Neural crest cell (in vitro differentiated cells): ENCODE measurements at regions not wholly inside any gene's neighbourhood (a gene's known extent, or its start where the extent isn't known, plus 50 kb on each side); places are given as distances from the start of the nearest gene placed in this dataset.

Experiments used
- DNase-seq: peaks from one replicate; pipeline ENCODE4 v3.0.0; 2021; ENCODE audit warnings: low read depth, mixed read lengths, low spot score
- H3K27ac Mint-ChIP-seq: one replicate; pipeline ENCODE4 v1.8.0; 2021; ENCODE audit warnings: mild to moderate bottlenecking, mixed read lengths; ENCODE audit not compliant: unreplicated experiment
- H3K27me3 Mint-ChIP-seq: 2 replicates; pipeline ENCODE4 v1.8.0; 2021; ENCODE audit warnings: low read depth, mild to moderate bottlenecking, mixed read lengths
- H3K36me3 Mint-ChIP-seq: 2 replicates; pipeline ENCODE4 v1.8.0; 2021; ENCODE audit warnings: low read depth, mild to moderate bottlenecking, mixed read lengths
- H3K4me1 Mint-ChIP-seq: 2 replicates; pipeline ENCODE4 v1.8.0; 2021; ENCODE audit warnings: mixed read lengths
- H3K4me3 Mint-ChIP-seq: one replicate; pipeline ENCODE4 v1.8.0; 2021; ENCODE audit warnings: mild to moderate bottlenecking, mixed read lengths
- H3K9me3 Mint-ChIP-seq: 2 replicates; pipeline ENCODE4 v1.8.0; 2021; ENCODE audit warnings: mixed read lengths
- CTCF ChIP-seq: fragments of 200-600 bp; sonication (generic); conservative IDR thresholded peaks from 2 replicates; pipeline ENCODE4 v1.5.0; 2021; ENCODE audit warnings: antibody characterized with exemption, mild to moderate bottlenecking

- no peak for TF ChIP-seq CTCF
- Mint-ChIP-seq H3K36me3 (no peaks in the 10 kb centered on the region), H3K4me3 (no peak overlapping the region), H3K27me3 (no peaks in the 10 kb centered on the region), H3K9me3 (peaks cover 2% of the 10 kb centered on the region), H3K4me1 (no peaks in the 10 kb centered on the region), H3K27ac (no peak overlapping the region)
- no peak for DNase-seq
Observed at GRCh38 chr14:85752175-85752574, 222.2 kb downstream of the FLRT2 start.

GRCh38 chr14:85744573-85744972 lies 214.6 kb downstream of the FLRT2 start:
- no peak overlapping the region for H3K4me3 Mint-ChIP-seq
- no peaks in the 10 kb centered on the region for H3K4me1 Mint-ChIP-seq
- no peaks in the 10 kb centered on the region for H3K27me3 Mint-ChIP-seq
- H3K27ac Mint-ChIP-seq = no peak overlapping the region
- H3K36me3 Mint-ChIP-seq = no peaks in the 10 kb centered on the region
- no peak for TF ChIP-seq CTCF
- H3K9me3 Mint-ChIP-seq = peaks cover 2% of the 10 kb centered on the region
- DNase-seq = no peak

GRCh38 chr14:85732031-85732430 lies 202.1 kb downstream of the FLRT2 start:
- no peak for TF ChIP-seq CTCF
- Mint-ChIP-seq H3K4me1 (no peaks in the 10 kb centered on the region), H3K9me3 (no peaks in the 10 kb centered on the region)

GRCh38 chr14:85731186-85731585 lies 201.2 kb downstream of the FLRT2 start:
- no peak for DNase-seq
- no peak for TF ChIP-seq CTCF
- no peaks in the 10 kb centered on the region for H3K9me3 Mint-ChIP-seq
- H3K4me1 Mint-ChIP-seq = no peaks in the 10 kb centered on the region
- H3K27ac Mint-ChIP-seq = no peak overlapping the region
- no peaks in the 10 kb centered on the region for H3K27me3 Mint-ChIP-seq
- H3K4me3 Mint-ChIP-seq = no peak overlapping the region
- H3K36me3 Mint-ChIP-seq = no peaks in the 10 kb centered on the region

More at GRCh38 chr14:85732031-85732430, 202.1 kb downstream of the FLRT2 start:
- DNase-seq = no peak
- H3K27ac Mint-ChIP-seq = no peak overlapping the region
- H3K4me3 Mint-ChIP-seq = no peak overlapping the region
- H3K36me3 Mint-ChIP-seq = no peaks in the 10 kb centered on the region
- no peaks in the 10 kb centered on the region for H3K27me3 Mint-ChIP-seq

- Mint-ChIP-seq H3K9me3 (no peaks in the 10 kb centered on the region), H3K36me3 (no peaks in the 10 kb centered on the region), H3K4me1 (no peaks in the 10 kb centered on the region), H3K27me3 (no peaks in the 10 kb centered on the region), H3K27ac (no peak overlapping the region), H3K4me3 (no peak overlapping the region)
- TF ChIP-seq CTCF = no peak
- DNase-seq = no peak
Observed at GRCh38 chr14:85728476-85729065, 198.6 kb downstream of the FLRT2 start.
